GM18867 (cell line): ENCODE measurements at regions not wholly inside any gene's neighbourhood (a gene's known extent, or its start where the extent isn't known, plus 50 kb on each side); places are given as distances from the start of the nearest gene placed in this dataset.
A peak's percentile ranks its signal among the peaks of the same experiment; 100 is the strongest.

ENCODE experiments used
- ATAC-seq: cut with Tn5 transposase; IDR thresholded peaks from one replicate; pipeline ENCODE4 v1.9.1; 2021; ENCODE audit warnings: mild to moderate bottlenecking, moderate library complexity; ENCODE audit not compliant: unreplicated experiment

DNA sequence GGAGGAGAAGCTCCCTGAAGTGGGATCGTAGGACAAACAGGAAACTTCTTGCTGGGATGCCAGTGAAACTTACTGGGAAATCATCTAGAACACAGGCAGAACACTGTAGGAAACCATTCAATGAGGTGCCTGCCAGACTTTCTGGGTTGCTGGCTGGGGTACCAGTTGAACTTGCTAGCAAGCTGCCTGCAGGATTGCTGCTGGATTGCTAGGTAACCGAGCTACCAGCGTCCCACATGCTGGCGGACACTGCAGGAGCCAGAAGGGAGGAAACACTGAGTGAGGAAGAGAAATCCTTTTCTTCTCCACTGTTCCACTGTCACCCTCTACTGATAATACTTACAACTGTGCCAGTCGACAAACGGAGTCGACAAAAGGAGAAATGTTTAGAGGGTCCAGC lies 91.3 kb upstream of the SLC35B3 start:
- ATAC-seq = no peak

DNA sequence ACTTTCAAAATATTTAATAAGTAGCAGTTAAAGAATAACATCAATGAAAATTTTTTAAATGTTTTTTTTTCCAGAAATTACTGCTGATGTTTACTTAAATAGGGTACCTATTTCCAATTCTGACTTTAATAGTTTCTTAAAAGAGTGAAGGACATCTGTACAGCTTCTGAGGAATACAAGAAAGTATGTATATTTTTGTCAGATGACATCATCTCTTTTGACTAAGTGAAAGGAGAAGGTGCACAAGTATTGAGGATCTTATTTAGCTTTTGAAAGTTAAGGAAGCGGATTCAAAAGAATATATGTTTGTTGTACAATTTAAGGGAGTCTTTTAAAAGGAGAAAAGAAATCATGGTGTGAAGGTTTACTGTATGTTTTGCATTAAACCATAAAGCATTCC lies 90.0 kb upstream of the SLC35B3 start:
- ATAC-seq = no peak

- ATAC-seq = no peak
These were observed 77.8 kb upstream of the SLC35B3 start for GRCh38 chr6:8513174-8513573.

DNA sequence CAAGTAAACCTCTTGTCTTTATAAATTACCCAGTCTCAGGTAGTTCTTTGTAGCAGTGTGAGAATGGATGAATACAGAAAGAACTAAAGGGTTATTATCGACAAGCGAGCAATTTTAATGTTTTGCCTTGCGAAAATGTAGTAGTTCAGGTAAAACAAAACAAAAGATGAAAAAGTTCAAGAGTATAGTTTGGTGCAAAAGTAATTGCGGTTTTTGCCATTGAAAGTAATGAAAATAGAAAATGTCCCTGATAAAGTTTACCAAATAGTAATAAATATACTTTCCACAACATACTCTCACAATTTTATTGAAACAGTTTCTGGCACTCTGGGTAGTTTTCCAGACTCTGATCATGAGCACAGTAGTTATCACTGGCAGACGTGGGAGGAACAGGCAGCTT lies 71.9 kb upstream of the SLC35B3 start:
- ATAC-seq = no peak

GRCh38 chr6:8506126-8506525 lies 70.8 kb upstream of the SLC35B3 start:
- ATAC-seq = no peak

GRCh38 chr6:8499540-8499939 lies 64.2 kb upstream of the SLC35B3 start:
- no peak for ATAC-seq

DNA sequence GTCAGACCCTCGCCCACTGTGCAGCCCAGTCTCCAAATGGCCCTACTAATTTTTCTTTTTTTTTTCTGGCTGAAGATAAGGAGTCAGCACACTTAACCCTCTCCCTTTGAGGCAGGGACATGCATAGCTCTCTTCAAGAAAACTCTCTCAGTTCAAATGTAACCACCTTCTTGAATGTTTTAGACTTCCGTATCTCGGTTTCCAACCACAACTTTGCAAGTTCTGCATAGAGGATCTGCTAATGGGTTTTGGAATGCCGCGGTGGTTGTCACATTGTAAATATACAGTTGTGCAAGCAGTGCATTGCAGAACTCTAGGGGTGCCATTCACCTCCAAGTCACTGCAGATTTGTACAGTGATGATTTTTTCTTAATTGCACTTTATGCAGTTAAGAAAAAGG lies 59.4 kb upstream of the SLC35B3 start:
- peak; percentile 75 for ATAC-seq

DNA sequence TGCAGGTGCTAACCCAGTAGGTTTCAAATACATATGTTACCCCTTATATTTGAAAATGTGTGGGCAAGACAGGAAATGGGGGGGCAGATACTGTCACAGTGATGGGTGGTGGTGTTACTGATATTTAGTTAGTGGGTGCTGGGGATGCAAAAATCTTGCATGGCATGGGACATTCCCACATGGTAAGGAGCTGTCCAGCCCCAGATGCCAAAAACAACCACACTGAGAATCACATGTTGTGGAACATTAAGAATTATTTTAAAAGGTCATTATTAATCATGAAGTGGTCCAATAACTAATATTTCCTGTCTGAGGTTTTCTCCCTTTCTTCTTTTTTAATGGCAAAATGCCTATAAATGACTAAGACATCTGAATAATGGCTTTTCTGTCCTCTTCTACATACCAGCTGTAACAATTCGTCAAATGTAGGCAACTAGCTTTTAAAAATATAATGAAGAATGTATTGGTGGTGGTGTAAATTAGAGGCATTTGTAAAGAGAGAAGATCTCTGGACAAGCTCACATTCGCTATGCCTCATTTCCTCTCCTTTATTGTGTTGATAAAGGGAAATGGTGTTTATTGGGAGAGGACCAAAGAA lies 57.3 kb upstream of the SLC35B3 start:
- ATAC-seq = no peak
